Loucy (cell line): ENCODE measurements at regions not wholly inside any gene's neighbourhood (a gene's known extent, or its start where the extent isn't known, plus 50 kb on each side); places are given as distances from the start of the nearest gene placed in this dataset.

Experiments used
- EZH2phosphoT487 ChIP-seq: fragments of 200-600 bp; IDR thresholded peaks from 2 replicates; pipeline ENCODE4 v1.6.1; 2018; ENCODE audit warnings: antibody characterized with exemption, mild to moderate bottlenecking, moderate library complexity, borderline replicate concordance
- TF ChIP-seq, protein P1 (sequence below): fragments of 200-600 bp; sonication (generic); conservative IDR thresholded peaks from 2 replicates; pipeline ENCODE4 v1.5.1; 2014; ENCODE audit warnings: mild to moderate bottlenecking, antibody characterized with exemption, low read length

DNA sequence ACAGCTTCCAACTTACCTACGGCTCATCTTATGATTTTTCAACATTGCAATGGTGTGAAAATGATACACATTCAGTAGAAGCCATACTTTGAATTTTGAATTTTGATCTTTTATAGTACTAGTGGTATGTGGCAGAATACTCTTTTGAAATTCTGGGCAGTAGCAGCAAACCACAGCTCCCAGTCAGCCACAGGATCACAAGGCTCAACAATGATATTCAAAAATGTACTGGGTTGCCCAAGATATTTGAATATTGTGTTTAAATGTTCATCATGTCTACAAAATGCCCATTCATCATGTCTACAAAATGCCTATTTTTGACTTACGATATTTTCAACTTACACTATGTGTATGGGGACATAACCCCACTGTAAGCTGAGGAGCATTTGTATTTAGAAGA, 81.3 kb upstream of the PRR16 start:
- TF ChIP-seq, protein P1, sequence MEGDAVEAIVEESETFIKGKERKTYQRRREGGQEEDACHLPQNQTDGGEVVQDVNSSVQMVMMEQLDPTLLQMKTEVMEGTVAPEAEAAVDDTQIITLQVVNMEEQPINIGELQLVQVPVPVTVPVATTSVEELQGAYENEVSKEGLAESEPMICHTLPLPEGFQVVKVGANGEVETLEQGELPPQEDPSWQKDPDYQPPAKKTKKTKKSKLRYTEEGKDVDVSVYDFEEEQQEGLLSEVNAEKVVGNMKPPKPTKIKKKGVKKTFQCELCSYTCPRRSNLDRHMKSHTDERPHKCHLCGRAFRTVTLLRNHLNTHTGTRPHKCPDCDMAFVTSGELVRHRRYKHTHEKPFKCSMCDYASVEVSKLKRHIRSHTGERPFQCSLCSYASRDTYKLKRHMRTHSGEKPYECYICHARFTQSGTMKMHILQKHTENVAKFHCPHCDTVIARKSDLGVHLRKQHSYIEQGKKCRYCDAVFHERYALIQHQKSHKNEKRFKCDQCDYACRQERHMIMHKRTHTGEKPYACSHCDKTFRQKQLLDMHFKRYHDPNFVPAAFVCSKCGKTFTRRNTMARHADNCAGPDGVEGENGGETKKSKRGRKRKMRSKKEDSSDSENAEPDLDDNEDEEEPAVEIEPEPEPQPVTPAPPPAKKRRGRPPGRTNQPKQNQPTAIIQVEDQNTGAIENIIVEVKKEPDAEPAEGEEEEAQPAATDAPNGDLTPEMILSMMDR, result no peak
- TF ChIP-seq EZH2phosphoT487, result no peak
